ENCODE measurements at regions not wholly inside any gene's neighbourhood (a gene's known extent, or its start where the extent isn't known, plus 50 kb on each side); places are given as distances from the start of the nearest gene placed in this dataset.
"Not testable (repeated sequence)": the region's sequence is repeated elsewhere in the genome, so short reads cannot be mapped to it uniquely, and the experiment has no call there.

GRCh38 chr9:97099540-97099939, 60.6 kb upstream of the CTSV start:
- not testable (repeated sequence) for TF ChIP-seq TCF7L2 (IDR thresholded peaks at IDR 0.05; ENCODE audit: borderline replicate concordance, low read depth, low read length); GLI2 (tag by site-specific recombination; IDR thresholded peaks at IDR 0.05; ENCODE audit: borderline replicate concordance, low read depth); ZNF501 (tag by site-specific recombination; IDR thresholded peaks at IDR 0.05); MEIS1 (CRISPR knock-in tag; IDR thresholded peaks at IDR 0.05; ENCODE audit: borderline replicate concordance); ZNF791 (tag by site-specific recombination; IDR thresholded peaks at IDR 0.05); ZNF626 (tag by site-specific recombination; IDR thresholded peaks at IDR 0.05); YY1 (tag by site-specific recombination; IDR thresholded peaks at IDR 0.05); ZNF529 (tag by site-specific recombination; IDR thresholded peaks at IDR 0.05; ENCODE audit: insufficient replicate concordance); CTCF (tag by site-specific recombination; IDR thresholded peaks at IDR 0.05); ZNF18 (tag by site-specific recombination; IDR thresholded peaks at IDR 0.05); ZNF121 (tag by site-specific recombination; IDR thresholded peaks at IDR 0.05); ZNF362 (tag by site-specific recombination; IDR thresholded peaks at IDR 0.05); KLF9 (tag by site-specific recombination; IDR thresholded peaks at IDR 0.05; ENCODE audit: low read depth); ZBTB49 (tag by site-specific recombination; IDR thresholded peaks at IDR 0.05; ENCODE audit: low read depth)
